ENCODE measurements at regions not wholly inside any gene's neighbourhood (a gene's known extent, or its start where the extent isn't known, plus 50 kb on each side); places are given as distances from the start of the nearest gene placed in this dataset.

- DNase-seq (ENCODE audit: low read depth, low spot score), result no peak
- TF ChIP-seq SUZ12 (IDR thresholded peaks at IDR 0.05; ENCODE audit: extremely low read depth, insufficient read depth, insufficient read length) (no peak), ZNF274 (IDR thresholded peaks at IDR 0.05; ENCODE audit: low read depth, low read length) (no peak), YY1 (IDR thresholded peaks at IDR 0.05; ENCODE audit: insufficient read depth, insufficient read length) (no peak)
- no peaks in the 10 kb centered on the region for H3K36me3 ChIP-seq (ENCODE audit: insufficient read depth, insufficient read length, low read length)
- H3K9me3 ChIP-seq (ENCODE audit: insufficient read depth, low read length), result peaks cover 29% of the 10 kb centered on the region
- no peak overlapping the region for H3K9ac ChIP-seq (ENCODE audit: insufficient read length, low read depth)
- H3K27me3 ChIP-seq (ENCODE audit: insufficient read depth, insufficient read length), result no peaks in the 10 kb centered on the region
- no peak overlapping the region for H3K4me3 ChIP-seq (ENCODE audit: insufficient read length, low read depth)
- no peaks in the 10 kb centered on the region for H3K4me1 ChIP-seq (ENCODE audit: insufficient read depth, insufficient read length)
Observed at GRCh38 chr2:7765236-7765635, 848.0 kb downstream of the RNF144A start.

DNA sequence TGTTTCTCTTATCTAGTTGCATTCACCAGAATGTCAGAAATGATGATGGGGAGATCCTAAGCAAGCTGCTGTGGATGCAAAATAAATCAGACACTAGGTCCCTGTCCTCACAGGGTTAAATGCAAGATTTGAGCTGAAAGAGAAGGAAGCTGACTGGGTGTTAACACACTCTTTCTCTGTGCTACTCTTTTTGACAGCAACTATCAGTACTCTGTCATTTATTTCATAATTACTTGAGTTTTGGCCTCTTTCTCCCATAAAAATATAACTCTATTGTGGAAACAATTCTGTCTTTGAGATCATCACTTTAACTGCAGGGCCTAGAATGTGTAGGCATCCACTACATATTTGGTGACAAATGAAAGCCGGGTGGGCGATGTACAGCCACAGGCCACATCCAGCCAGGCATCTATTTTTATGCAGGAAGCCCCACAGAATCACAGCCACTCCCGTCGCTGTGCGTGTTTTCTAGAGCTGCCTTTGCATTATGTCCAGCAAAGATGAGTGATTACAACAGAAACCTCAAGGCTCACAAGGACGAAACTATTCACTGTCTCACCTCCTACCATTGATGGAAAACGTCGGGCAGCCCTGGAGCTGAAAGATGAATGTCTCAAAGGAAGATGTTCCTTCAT lies 849.0 kb downstream of the RNF144A start:
- Histone ChIP-seq H3K4me3 (ENCODE audit: insufficient read length, low read depth) (no peak overlapping the region), H3K4me1 (ENCODE audit: insufficient read depth, insufficient read length) (no peaks in the 10 kb centered on the region), H3K36me3 (ENCODE audit: insufficient read depth, insufficient read length, low read length) (no peaks in the 10 kb centered on the region), H3K9ac (ENCODE audit: insufficient read length, low read depth) (no peak overlapping the region), H3K9me3 (ENCODE audit: insufficient read depth, low read length) (peaks cover 29% of the 10 kb centered on the region), H3K27me3 (ENCODE audit: insufficient read depth, insufficient read length) (no peaks in the 10 kb centered on the region)
- TF ChIP-seq YY1 (IDR thresholded peaks at IDR 0.05; ENCODE audit: insufficient read depth, insufficient read length) (no peak), SUZ12 (IDR thresholded peaks at IDR 0.05; ENCODE audit: extremely low read depth, insufficient read depth, insufficient read length) (no peak), ZNF274 (IDR thresholded peaks at IDR 0.05; ENCODE audit: low read depth, low read length) (no peak)
- no peak for DNase-seq (ENCODE audit: low read depth, low spot score)

- H3K9ac ChIP-seq (ENCODE audit: insufficient read length, low read depth), result no peak overlapping the region
- H3K9me3 ChIP-seq (ENCODE audit: insufficient read depth, low read length), result peaks cover 29% of the 10 kb centered on the region
- TF ChIP-seq SUZ12 (IDR thresholded peaks at IDR 0.05; ENCODE audit: extremely low read depth, insufficient read depth, insufficient read length) (no peak), ZNF274 (IDR thresholded peaks at IDR 0.05; ENCODE audit: low read depth, low read length) (no peak), YY1 (IDR thresholded peaks at IDR 0.05; ENCODE audit: insufficient read depth, insufficient read length) (no peak)
- H3K4me1 ChIP-seq (ENCODE audit: insufficient read depth, insufficient read length), result no peaks in the 10 kb centered on the region
- H3K36me3 ChIP-seq (ENCODE audit: insufficient read depth, insufficient read length, low read length), result no peaks in the 10 kb centered on the region
- no peak for DNase-seq (ENCODE audit: low read depth, low spot score)
- no peak overlapping the region for H3K4me3 ChIP-seq (ENCODE audit: insufficient read length, low read depth)
- no peaks in the 10 kb centered on the region for H3K27me3 ChIP-seq (ENCODE audit: insufficient read depth, insufficient read length)
Observed at GRCh38 chr2:7766978-7767565, 849.9 kb downstream of the RNF144A start.

DNA sequence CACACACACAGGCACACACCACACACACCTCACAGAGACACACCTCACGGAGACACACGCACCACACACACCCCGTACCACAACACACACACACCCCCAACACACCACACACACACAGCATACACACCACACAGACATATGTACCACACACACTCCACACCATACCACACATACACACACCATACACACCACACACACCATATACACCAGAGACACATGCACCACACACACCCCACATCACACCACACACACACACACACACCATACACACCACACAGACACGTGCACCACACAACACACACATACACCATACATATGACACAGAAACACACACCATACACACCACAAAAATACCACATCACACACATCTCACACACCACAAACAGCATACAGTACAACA lies 850.7 kb downstream of the RNF144A start:
- Histone ChIP-seq H3K4me3 (ENCODE audit: insufficient read length, low read depth) (no peak overlapping the region), H3K27me3 (ENCODE audit: insufficient read depth, insufficient read length) (no peaks in the 10 kb centered on the region), H3K9ac (ENCODE audit: insufficient read length, low read depth) (no peak overlapping the region), H3K36me3 (ENCODE audit: insufficient read depth, insufficient read length, low read length) (no peaks in the 10 kb centered on the region), H3K4me1 (ENCODE audit: insufficient read depth, insufficient read length) (no peaks in the 10 kb centered on the region), H3K9me3 (ENCODE audit: insufficient read depth, low read length) (peaks cover 21% of the 10 kb centered on the region)
- TF ChIP-seq SUZ12 (IDR thresholded peaks at IDR 0.05; ENCODE audit: extremely low read depth, insufficient read depth, insufficient read length), result no peak
- no peak for TF ChIP-seq YY1 (IDR thresholded peaks at IDR 0.05; ENCODE audit: insufficient read depth, insufficient read length)
- no peak for TF ChIP-seq ZNF274 (IDR thresholded peaks at IDR 0.05; ENCODE audit: low read depth, low read length)
- no peak for DNase-seq (ENCODE audit: low read depth, low spot score)

DNA sequence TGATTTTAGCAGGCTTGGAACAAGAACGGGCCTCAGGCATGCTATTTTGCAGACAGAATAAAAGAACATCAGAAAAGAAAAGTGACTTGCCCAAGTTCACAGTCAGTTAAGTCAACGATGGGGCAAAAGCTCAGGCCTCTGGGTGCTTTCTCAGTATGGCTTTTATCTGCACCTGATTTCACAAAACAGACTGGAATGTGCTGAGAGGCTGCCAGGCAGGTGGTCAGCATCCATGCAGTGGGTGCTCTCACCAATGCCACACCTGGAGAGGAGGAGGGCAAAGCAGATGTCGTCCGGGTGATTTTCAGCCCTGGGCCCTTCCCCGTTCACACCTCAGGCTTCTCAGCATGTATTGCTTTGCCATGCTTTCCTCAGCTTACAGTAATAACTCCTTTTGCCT lies 854.6 kb downstream of the RNF144A start:
- Histone ChIP-seq H3K27me3 (ENCODE audit: insufficient read depth, insufficient read length) (no peaks in the 10 kb centered on the region), H3K4me1 (ENCODE audit: insufficient read depth, insufficient read length) (no peaks in the 10 kb centered on the region), H3K9me3 (ENCODE audit: insufficient read depth, low read length) (no peaks in the 10 kb centered on the region; the same call in 1 of the 2 replicates), H3K4me3 (ENCODE audit: insufficient read length, low read depth) (no peak overlapping the region), H3K36me3 (ENCODE audit: insufficient read depth, insufficient read length, low read length) (no peaks in the 10 kb centered on the region), H3K9ac (ENCODE audit: insufficient read length, low read depth) (no peak overlapping the region)
- no peak for TF ChIP-seq ZNF274 (IDR thresholded peaks at IDR 0.05; ENCODE audit: low read depth, low read length)
- TF ChIP-seq SUZ12 (IDR thresholded peaks at IDR 0.05; ENCODE audit: extremely low read depth, insufficient read depth, insufficient read length), result no peak
- TF ChIP-seq YY1 (IDR thresholded peaks at IDR 0.05; ENCODE audit: insufficient read depth, insufficient read length), result no peak
- no peak for DNase-seq (ENCODE audit: low read depth, low spot score)

DNA sequence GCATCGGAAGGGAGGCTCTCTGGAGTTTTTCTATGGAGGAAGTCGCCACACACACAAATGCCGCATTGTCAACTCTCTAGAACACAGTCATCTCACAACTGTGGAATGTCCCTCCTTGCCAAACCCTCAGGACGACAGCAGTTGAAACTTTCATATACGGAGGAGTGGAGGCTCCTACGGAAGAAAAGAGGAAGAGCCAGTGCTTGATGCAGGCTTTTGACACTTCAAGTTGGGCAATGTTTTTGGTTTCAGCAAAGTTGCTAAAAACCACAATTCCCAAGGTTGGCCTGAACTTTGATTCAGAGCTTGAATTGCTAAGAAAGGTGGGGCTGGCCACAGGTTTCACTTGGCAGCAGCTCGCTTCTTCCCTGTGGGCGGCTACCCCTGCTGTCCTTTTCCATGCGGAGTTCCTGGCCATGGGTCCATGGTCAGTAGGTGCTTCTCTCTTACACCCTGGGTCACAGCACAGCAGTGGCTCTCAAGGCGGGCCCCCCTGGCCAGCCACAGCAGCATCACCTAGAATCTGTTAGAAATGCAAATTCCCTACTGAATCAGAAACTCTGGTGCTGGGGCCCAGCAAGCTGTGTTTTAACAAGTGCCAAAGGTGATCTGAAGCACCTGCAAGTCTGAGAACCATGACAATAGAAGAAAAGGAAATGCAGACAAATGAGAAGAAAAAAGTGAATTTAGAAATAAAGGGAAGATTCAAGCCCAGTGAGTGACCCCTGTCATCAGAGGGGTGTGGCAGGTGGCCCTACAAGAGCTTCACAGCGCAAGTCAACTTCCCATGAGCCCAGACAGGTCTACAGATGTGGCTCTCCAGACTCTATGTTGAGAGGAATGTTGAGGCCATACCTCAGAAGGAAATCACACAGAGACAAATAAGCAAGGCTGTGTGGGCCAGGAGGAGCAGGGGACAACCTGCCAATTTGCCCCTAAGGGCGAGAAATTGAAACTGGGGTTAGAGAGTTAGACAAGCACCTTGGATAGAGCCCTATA lies 856.4 kb downstream of the RNF144A start:
- DNase-seq (ENCODE audit: low read depth, low spot score), result no peak
- H3K27me3 ChIP-seq (ENCODE audit: insufficient read depth, insufficient read length), result no peaks in the 10 kb centered on the region
- no peaks in the 10 kb centered on the region for H3K36me3 ChIP-seq (ENCODE audit: insufficient read depth, insufficient read length, low read length)
- H3K4me3 ChIP-seq (ENCODE audit: insufficient read length, low read depth), result no peak overlapping the region
- H3K4me1 ChIP-seq (ENCODE audit: insufficient read depth, insufficient read length), result no peaks in the 10 kb centered on the region
- TF ChIP-seq SUZ12 (IDR thresholded peaks at IDR 0.05; ENCODE audit: extremely low read depth, insufficient read depth, insufficient read length) (no peak), ZNF274 (IDR thresholded peaks at IDR 0.05; ENCODE audit: low read depth, low read length) (no peak), YY1 (IDR thresholded peaks at IDR 0.05; ENCODE audit: insufficient read depth, insufficient read length) (no peak)
- no peak overlapping the region for H3K9ac ChIP-seq (ENCODE audit: insufficient read length, low read depth)
- H3K9me3 ChIP-seq (ENCODE audit: insufficient read depth, low read length), result no peaks in the 10 kb centered on the region

DNA sequence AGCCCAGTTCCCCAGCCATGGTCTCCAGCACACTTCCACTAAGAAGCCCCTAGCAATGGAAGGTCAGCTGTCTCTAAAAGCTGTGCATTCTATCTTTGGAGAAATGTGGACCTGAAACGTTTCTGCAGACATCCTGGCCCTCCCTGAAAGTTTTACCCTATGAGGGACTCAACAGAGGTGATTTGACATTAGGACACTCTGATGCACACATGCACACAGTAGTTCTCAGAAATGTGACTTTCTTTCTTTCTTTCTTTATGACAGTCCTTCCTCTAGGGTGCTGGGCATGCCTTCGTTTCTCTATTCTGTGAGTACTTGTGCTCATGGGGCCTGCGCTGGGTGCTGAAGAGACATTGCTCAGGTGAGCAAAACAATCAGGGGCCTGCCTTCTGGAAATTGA lies 857.3 kb downstream of the RNF144A start:
- H3K4me1 ChIP-seq (ENCODE audit: insufficient read depth, insufficient read length), result no peaks in the 10 kb centered on the region
- no peak overlapping the region for H3K4me3 ChIP-seq (ENCODE audit: insufficient read length, low read depth)
- H3K9ac ChIP-seq (ENCODE audit: insufficient read length, low read depth), result no peak overlapping the region
- no peak for DNase-seq (ENCODE audit: low read depth, low spot score)
- TF ChIP-seq ZNF274 (IDR thresholded peaks at IDR 0.05; ENCODE audit: low read depth, low read length), result no peak
- no peak for TF ChIP-seq YY1 (IDR thresholded peaks at IDR 0.05; ENCODE audit: insufficient read depth, insufficient read length)
- TF ChIP-seq SUZ12 (IDR thresholded peaks at IDR 0.05; ENCODE audit: extremely low read depth, insufficient read depth, insufficient read length), result no peak
- H3K9me3 ChIP-seq (ENCODE audit: insufficient read depth, low read length), result no peaks in the 10 kb centered on the region
- H3K36me3 ChIP-seq (ENCODE audit: insufficient read depth, insufficient read length, low read length), result no peaks in the 10 kb centered on the region
- no peaks in the 10 kb centered on the region for H3K27me3 ChIP-seq (ENCODE audit: insufficient read depth, insufficient read length)

All from NT2/D1 (cell line).